KBM-7 (cell line): ENCODE measurements at regions not wholly inside any gene's neighbourhood (a gene's known extent, or its start where the extent isn't known, plus 50 kb on each side); places are given as distances from the start of the nearest gene placed in this dataset.
"Not testable (repeated sequence)": the region's sequence is repeated elsewhere in the genome, so short reads cannot be mapped to it uniquely, and the experiment has no call there.

Experiments
- DNase-seq: peaks from one replicate; pipeline ENCODE4 v3.0.0-alpha.2; 2015
- in situ Hi-C: fragments of 300-500 bp; cut with MboI; formaldehyde crosslinking; loops from 2 replicates; pipeline ENCODE4 v1.14.3; 2020; ENCODE audit warnings: low sequenced_read_pairs, low pct_unique_long_range_greater_than_20kb, mixed read lengths

DNA sequence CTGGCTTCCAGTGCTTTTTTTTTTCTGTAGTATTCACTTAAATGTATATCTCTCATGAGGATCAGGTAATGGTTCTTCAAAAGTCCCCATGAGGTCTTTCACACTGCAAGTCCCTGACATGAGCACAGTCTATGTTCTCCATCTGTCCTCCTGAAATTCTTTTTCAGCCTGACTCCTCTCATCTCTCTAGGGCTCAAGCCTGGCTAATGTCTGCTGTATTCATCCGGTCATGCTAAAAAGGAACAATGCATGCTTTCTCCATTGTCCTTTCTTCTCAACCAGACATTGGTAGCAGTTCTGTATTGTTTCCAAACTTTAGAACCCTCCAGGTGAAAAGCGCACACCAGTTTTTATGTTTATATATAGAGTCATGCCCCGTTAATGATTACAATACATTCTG lies 368.3 kb upstream of the OLFM3 start:
- DNase-seq: no peak
- in situ Hi-C loops: no loop called here

DNA sequence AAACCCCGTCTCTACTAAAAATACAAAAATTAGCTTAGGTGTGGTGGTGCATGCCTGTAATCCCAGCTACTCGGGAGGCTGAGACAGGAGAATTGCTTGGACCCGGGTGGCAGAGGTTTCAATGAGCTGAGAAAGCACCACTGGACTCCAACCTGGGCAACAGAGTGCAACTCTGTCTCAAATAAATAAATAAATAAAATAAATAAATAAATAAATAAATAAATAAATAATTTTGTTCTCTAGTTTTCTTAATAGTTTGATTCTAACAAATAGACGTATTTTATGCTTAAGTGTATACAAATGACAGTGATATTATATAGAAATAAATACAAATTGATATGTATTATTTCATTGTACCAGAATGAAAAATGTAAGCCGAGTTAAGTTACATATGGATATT lies 339.9 kb upstream of the OLFM3 start:
- no peak for DNase-seq
- in situ Hi-C loops: no loop called here

- in situ Hi-C loops: no loop called here
- DNase-seq: no peak
Observed at GRCh38 chr1:102318104-102318806, 321.5 kb upstream of the OLFM3 start.

DNA sequence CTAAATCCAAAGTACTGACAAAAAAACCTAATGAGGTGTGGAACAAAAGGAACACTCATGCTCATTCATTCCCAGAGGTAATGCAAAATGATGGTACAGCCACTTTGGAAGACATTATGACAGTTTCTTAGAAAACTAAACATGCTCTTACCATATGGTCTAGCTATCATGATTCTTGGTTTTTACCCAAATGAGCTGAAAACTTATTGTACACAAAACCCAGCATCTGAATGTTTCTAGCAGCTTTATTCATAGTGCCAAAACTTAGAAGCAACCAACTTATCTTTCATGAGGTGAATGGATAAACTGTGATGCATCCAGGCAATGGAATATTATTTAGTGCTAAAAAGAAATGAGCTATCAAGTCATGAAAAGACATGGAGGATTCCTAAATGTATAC lies 318.4 kb upstream of the OLFM3 start:
- in situ Hi-C loops: no loop called here
- no peak for DNase-seq

DNA sequence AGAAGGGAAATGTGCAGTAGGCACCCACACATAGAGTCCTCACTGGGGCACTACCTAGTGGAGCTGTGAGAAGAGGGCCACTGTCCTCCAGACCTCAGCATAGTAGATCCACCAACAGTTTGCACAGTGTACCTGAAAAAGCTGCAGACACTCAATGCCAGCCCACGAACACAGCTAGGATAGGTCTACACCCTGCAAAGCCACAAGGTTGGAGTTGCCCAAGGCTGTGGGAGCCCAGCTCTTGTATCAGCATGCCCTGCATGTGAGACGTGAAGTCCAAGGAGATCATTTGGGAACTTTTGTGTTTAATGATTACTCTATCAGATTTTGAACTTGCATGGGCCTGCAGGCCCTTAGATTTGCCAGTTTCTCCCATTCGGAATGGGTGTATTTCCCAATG lies 299.4 kb upstream of the OLFM3 start:
- in situ Hi-C loops: no loop called here
- DNase-seq: no peak

- in situ Hi-C loops: no loop called here
- no peak for DNase-seq
Observed at GRCh38 chr1:102282955-102283354, 286.2 kb upstream of the OLFM3 start.

DNA sequence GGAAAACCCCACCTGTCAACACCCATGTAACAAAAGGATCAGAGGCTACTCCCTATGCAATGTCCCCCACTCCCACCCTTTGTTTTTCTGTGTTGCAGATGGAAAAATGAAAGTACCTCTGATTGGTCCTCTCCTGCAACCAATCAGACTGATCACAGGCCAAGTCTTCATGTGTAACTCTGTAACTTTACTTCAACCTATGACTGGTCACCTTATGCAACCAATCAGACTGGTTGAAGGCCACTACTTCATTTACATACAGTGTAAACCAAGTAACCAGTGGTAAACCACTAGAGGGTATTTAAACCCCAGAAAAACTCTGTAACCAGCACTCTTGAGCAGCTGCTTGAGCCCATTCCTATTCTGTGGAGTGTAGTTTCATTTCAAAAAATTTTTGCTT lies 266.3 kb upstream of the OLFM3 start:
- DNase-seq: no peak
- in situ Hi-C loops: no loop called here

DNA sequence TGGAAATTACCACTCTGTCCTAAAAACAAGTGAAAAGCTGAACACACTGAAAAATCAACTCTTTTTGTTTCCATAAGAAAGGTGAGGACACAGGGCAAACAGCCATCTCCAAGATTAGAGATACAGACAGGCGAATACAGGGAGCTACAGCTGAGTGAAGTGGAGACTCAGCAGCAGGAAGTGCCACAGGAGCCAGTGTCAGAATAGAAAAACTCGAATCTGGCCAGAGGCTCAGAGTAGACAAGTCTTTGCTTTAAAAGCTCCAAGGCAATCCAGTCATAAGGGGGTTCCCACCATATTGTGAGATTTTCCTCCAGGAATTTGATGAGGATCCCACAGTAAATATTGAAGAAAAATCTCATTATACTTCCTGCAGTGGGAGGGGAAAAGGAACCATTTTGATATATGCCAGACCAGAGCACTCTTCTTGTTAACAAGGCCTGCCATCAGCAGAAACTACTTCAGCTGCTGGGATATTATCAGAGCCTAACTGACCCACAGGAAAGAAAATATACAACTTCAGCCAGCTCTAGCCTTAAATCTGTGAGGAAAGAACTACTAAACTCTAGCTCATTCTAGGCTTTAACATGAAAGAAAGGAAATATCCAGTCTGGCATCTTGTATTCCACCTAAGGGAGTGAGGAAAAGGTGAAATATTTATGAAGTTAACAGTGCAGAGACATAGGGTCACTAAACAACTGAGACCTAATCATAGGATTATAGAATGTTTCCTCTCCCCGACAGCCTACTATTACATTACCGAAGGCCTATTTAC lies 256.2 kb upstream of the OLFM3 start:
- in situ Hi-C loops: no loop called here
- DNase-seq: no peak

DNA sequence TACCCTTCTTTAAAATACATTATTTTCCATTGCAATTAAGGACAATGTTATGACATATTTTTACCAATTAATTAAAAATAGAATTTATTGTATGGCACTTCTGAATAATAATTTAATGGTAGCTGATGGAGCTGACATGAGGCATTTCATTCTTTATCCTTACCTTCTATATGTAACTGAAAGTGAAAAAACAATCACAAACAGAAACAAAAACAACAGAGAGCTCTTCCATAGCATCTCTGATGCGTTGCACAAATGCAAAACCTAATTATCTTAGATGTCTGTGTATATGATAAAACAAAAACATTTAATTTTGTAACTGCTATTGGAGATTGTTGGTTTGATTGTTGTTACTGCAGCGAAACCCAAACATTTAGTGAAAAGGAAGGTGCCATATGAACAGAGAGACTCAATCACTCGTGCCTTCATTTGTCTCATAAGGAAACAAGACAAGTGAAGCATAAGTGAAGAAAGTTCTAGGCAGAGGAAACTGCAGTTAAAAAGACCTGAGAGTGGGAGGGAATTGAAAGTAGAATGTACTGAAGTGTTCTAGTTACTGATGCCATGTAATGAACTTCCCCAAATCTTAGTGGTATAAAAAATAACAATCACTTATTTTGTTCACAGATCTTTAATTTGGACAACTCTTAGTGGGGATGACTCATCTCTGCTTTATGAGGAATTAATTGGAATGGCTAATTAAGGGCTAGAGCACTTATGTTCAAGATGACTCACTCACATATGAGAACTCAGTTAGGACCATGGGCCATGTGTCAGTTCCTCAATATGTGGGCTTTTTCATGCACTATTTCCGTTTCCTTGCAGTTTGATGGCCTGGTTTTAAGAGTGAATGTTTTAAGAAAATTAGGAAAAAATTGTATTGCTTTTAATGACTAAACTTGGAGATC lies 245.0 kb upstream of the OLFM3 start:
- in situ Hi-C loops: no loop called here
- DNase-seq: no peak

DNA sequence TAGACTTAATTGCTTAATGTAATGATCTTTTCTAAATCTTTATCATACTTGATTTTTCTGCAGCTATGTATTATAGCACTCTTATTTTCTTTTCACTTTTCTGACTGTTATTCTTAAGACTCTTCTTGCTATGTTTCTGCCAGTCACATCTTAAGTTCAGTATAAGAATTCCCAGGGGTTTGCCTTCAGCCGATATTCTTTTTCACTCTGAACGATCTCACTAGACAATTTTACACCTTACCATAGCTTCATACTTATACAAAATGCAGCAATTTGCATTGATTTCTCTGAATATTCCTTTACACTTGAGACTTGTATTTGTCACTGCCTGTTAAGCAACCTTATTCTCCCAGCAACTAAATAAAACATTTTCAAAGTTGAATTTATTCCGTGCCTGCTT lies 242.5 kb upstream of the OLFM3 start:
- no peak for DNase-seq
- in situ Hi-C loops: no loop called here

GRCh38 chr1:102234753-102235359 lies 238.1 kb upstream of the OLFM3 start:
- in situ Hi-C loops: no loop called here
- no peak for DNase-seq

DNA sequence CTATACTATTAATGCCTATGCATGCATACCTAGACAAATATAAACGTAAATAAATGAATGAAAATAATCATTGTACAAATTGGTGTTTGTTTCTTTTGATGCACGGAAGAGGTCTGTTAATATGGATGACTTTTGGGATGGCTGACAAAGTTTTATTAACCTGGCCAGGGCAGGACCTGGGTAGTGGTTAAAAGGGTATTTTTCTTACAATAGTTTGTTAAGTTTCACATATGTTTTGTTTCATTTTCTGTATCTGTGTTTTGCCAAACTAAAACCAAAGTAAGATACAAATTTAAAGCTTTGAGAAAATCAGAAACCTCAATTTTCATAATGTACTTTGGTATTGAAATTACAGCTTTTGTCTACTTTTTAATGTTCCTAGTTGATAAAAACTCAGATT lies 222.7 kb upstream of the OLFM3 start:
- in situ Hi-C loops: no loop called here

GRCh38 chr1:102210891-102211290 lies 214.2 kb upstream of the OLFM3 start:
- DNase-seq, in situ Hi-C loops: not testable (repeated sequence)

More for the DNA sequence above, 222.7 kb upstream of the OLFM3 start:
- DNase-seq: no peak

- in situ Hi-C loops: no loop called here
Observed at GRCh38 chr1:102191723-102192122, 195.0 kb upstream of the OLFM3 start.

GRCh38 chr1:102190429-102190828 lies 193.7 kb upstream of the OLFM3 start:
- in situ Hi-C loops: no loop called here

More at GRCh38 chr1:102191723-102192122, 195.0 kb upstream of the OLFM3 start:
- DNase-seq: peak; percentile 31

DNA sequence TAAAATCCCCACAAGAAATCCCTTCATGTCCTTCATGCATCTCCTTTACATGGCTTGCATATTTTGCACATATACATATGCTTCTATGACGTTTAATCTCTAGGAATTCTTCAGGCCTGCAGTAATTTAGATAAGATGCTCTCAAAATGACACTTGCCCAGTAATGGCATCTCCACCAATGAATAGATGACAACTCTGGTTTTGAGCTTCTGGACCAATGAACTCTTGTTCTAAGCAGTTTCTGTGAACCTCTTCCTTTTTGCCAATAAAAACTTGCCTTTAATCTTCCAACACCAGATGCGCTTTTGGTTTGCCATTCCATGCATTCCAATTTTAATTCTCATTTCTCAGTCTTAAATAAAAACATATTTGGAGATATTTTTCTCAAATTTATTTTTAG lies 189.8 kb upstream of the OLFM3 start:
- DNase-seq: no peak
- in situ Hi-C loops: no loop called here

More at GRCh38 chr1:102190429-102190828, 193.7 kb upstream of the OLFM3 start:
- DNase-seq: no peak

DNA sequence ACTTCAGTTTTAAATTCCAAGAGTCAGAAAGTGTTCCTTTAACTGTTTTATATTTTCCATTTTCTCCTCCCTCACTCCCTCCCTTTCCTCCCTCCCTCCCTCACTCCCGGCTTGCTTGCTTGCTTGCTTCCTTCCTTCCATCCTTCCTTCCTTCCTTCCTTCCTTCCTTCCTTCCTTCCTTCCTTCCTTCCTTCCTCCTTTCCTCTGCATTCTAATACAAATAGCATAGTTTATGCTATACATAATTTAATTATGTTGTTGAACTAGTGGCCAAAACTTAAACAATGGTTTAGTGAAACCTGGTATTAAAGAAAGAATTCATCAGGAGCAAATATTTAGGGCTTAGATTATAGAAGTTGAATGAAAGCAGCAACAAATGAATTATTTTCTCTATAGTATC lies 188.5 kb upstream of the OLFM3 start:
- DNase-seq: no peak
- in situ Hi-C loops: no loop called here

GRCh38 chr1:102184477-102184876 lies 187.8 kb upstream of the OLFM3 start:
- no peak for DNase-seq
- in situ Hi-C loops: no loop called here

DNA sequence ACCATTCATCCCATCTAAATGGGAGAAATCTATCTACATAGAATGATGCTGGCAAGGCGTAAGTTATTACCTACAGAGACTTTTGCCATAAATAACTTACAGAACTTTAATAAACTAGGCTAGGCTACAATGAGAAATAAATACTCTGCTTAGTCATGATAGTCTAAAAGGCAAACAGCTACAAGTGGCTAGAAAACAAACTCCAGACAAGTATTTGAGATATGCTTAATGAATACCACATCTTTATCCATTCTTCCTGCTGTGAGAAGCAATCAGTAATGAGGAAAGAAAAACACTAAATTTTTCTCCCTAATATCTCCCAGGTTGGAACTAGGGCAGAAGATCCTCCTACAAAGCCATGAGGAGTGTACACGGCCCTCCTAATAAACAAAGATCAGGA lies 187.0 kb upstream of the OLFM3 start:
- DNase-seq: no peak
- in situ Hi-C loops: no loop called here
